ENCODE measurements at regions not wholly inside any gene's neighbourhood (a gene's known extent, or its start where the extent isn't known, plus 50 kb on each side); places are given as distances from the start of the nearest gene placed in this dataset.
"Not testable (repeated sequence)": the region's sequence is repeated elsewhere in the genome, so short reads cannot be mapped to it uniquely, and the experiment has no call there.

- H3K4me3 ChIP-seq (ENCODE audit: low read depth in 1 of 2, low read length in 2 of 2), result no peak overlapping the region
- H3K27me3 ChIP-seq (ENCODE audit: control insufficient read depth in 1 of 2, insufficient read depth in 2 of 2, low read length in 2 of 2), result no peaks in the 10 kb centered on the region
- H3K27ac ChIP-seq (ENCODE audit: low read depth, low read length), result no peak overlapping the region
- H3K9me3 ChIP-seq (ENCODE audit: control insufficient read depth in 1 of 2, low read length in 2 of 2), result no peaks in the 10 kb centered on the region
- H3K36me3 ChIP-seq (ENCODE audit: control insufficient read depth in 1 of 2, insufficient read depth in 2 of 2, low read length in 2 of 2), result no peaks in the 10 kb centered on the region
- H3K4me1 ChIP-seq (ENCODE audit: control insufficient read depth in 1 of 2, insufficient read depth in 2 of 2, low read length in 2 of 2), result no peaks in the 10 kb centered on the region
- no peak overlapping the region for H3K9ac ChIP-seq (ENCODE audit: low read depth in 1 of 2, low read length in 2 of 2)
These were observed 170.8 kb downstream of the PMAIP1 start for GRCh38 chr18:60070631-60071030.

GRCh38 chr18:60069145-60069544 is 169.3 kb downstream of the PMAIP1 start:
- no peak overlapping the region for H3K9ac ChIP-seq (ENCODE audit: low read depth in 1 of 2, low read length in 2 of 2)
- H3K4me3 ChIP-seq (ENCODE audit: low read depth in 1 of 2, low read length in 2 of 2), result no peak overlapping the region
- no peaks in the 10 kb centered on the region for H3K9me3 ChIP-seq (ENCODE audit: control insufficient read depth in 1 of 2, low read length in 2 of 2)
- no peaks in the 10 kb centered on the region for H3K27me3 ChIP-seq (ENCODE audit: control insufficient read depth in 1 of 2, insufficient read depth in 2 of 2, low read length in 2 of 2)
- H3K27ac ChIP-seq (ENCODE audit: low read depth, low read length), result no peak overlapping the region
- H3K4me1 ChIP-seq (ENCODE audit: control insufficient read depth in 1 of 2, insufficient read depth in 2 of 2, low read length in 2 of 2), result no peaks in the 10 kb centered on the region
- no peaks in the 10 kb centered on the region for H3K36me3 ChIP-seq (ENCODE audit: control insufficient read depth in 1 of 2, insufficient read depth in 2 of 2, low read length in 2 of 2)

- no peak overlapping the region for H3K27ac ChIP-seq (ENCODE audit: low read depth, low read length)
- no peak overlapping the region for H3K4me3 ChIP-seq (ENCODE audit: low read depth in 1 of 2, low read length in 2 of 2)
- no peak overlapping the region for H3K9ac ChIP-seq (ENCODE audit: low read depth in 1 of 2, low read length in 2 of 2)
- no peaks in the 10 kb centered on the region for H3K27me3 ChIP-seq (ENCODE audit: control insufficient read depth in 1 of 2, insufficient read depth in 2 of 2, low read length in 2 of 2)
- H3K36me3 ChIP-seq (ENCODE audit: control insufficient read depth in 1 of 2, insufficient read depth in 2 of 2, low read length in 2 of 2), result no peaks in the 10 kb centered on the region
- H3K9me3 ChIP-seq (ENCODE audit: control insufficient read depth in 1 of 2, low read length in 2 of 2), result no peaks in the 10 kb centered on the region
- no peaks in the 10 kb centered on the region for H3K4me1 ChIP-seq (ENCODE audit: control insufficient read depth in 1 of 2, insufficient read depth in 2 of 2, low read length in 2 of 2)
These were observed 167.8 kb downstream of the PMAIP1 start for GRCh38 chr18:60067426-60068210.

DNA sequence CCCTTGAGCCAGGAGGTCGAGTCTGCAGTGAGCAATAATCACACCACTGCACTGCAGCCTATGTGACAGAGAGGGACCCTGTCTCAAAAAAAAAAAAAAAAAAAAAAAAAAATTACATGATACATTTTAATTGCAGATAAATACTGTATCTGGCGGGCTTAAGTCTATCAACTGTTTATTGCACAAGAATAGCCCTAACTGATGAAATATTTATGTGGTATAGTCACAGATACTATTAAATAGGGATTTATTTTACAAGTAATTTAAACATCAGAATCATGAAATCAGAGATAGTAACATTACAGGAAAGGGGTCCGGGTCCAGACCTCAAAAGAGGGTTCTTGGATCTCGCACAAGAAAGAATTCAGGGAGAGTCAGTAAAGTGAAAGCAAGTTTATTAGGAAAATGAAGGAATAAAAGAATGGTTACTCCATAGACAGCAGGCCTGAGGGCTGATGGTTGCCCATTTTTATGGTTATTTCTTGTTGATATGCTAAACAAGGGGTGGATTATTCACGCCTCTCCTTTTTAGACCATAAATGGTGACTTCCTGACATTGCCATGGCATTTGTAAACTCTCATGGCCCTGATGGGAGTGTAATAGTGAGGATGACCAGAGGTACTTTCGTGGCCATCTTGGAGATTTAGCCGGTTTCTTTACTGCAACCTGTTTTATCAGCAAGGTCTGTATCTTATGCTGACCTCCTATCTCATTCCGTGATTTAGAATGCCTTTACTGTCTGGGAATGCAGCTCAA is 166.6 kb downstream of the PMAIP1 start:
- no peaks in the 10 kb centered on the region for H3K4me1 ChIP-seq (ENCODE audit: control insufficient read depth in 1 of 2, insufficient read depth in 2 of 2, low read length in 2 of 2)
- H3K27me3 ChIP-seq (ENCODE audit: control insufficient read depth in 1 of 2, insufficient read depth in 2 of 2, low read length in 2 of 2), result no peaks in the 10 kb centered on the region
- no peaks in the 10 kb centered on the region for H3K9me3 ChIP-seq (ENCODE audit: control insufficient read depth in 1 of 2, low read length in 2 of 2)
- no peak overlapping the region for H3K4me3 ChIP-seq (ENCODE audit: low read depth in 1 of 2, low read length in 2 of 2)
- H3K27ac ChIP-seq (ENCODE audit: low read depth, low read length), result no peak overlapping the region
- no peaks in the 10 kb centered on the region for H3K36me3 ChIP-seq (ENCODE audit: control insufficient read depth in 1 of 2, insufficient read depth in 2 of 2, low read length in 2 of 2)
- H3K9ac ChIP-seq (ENCODE audit: low read depth in 1 of 2, low read length in 2 of 2), result no peak overlapping the region

GRCh38 chr18:60064271-60064670 is 164.5 kb downstream of the PMAIP1 start:
- Histone ChIP-seq H3K4me1 (ENCODE audit: control insufficient read depth in 1 of 2, insufficient read depth in 2 of 2, low read length in 2 of 2) (no peaks in the 10 kb centered on the region), H3K36me3 (ENCODE audit: control insufficient read depth in 1 of 2, insufficient read depth in 2 of 2, low read length in 2 of 2) (no peaks in the 10 kb centered on the region), H3K4me3 (ENCODE audit: low read depth in 1 of 2, low read length in 2 of 2) (no peak overlapping the region), H3K9ac (ENCODE audit: low read depth in 1 of 2, low read length in 2 of 2) (no peak overlapping the region), H3K27me3 (ENCODE audit: control insufficient read depth in 1 of 2, insufficient read depth in 2 of 2, low read length in 2 of 2) (no peaks in the 10 kb centered on the region), H3K9me3 (ENCODE audit: control insufficient read depth in 1 of 2, low read length in 2 of 2) (no peaks in the 10 kb centered on the region), H3K27ac (ENCODE audit: low read depth, low read length) (no peak overlapping the region)

- not testable (repeated sequence) for H3K9ac ChIP-seq (ENCODE audit: low read depth in 1 of 2, low read length in 2 of 2); H3K36me3 ChIP-seq (ENCODE audit: control insufficient read depth in 1 of 2, insufficient read depth in 2 of 2, low read length in 2 of 2); H3K27me3 ChIP-seq (ENCODE audit: control insufficient read depth in 1 of 2, insufficient read depth in 2 of 2, low read length in 2 of 2); H3K9me3 ChIP-seq (ENCODE audit: control insufficient read depth in 1 of 2, low read length in 2 of 2); H3K27ac ChIP-seq (ENCODE audit: low read depth, low read length); H3K4me1 ChIP-seq (ENCODE audit: control insufficient read depth in 1 of 2, insufficient read depth in 2 of 2, low read length in 2 of 2); H3K4me3 ChIP-seq (ENCODE audit: low read depth in 1 of 2, low read length in 2 of 2)
These were observed 163.0 kb downstream of the PMAIP1 start for GRCh38 chr18:60062831-60063230.

- no peaks in the 10 kb centered on the region for H3K9me3 ChIP-seq (ENCODE audit: control insufficient read depth in 1 of 2, low read length in 2 of 2)
- H3K4me3 ChIP-seq (ENCODE audit: low read depth in 1 of 2, low read length in 2 of 2), result no peak overlapping the region
- H3K9ac ChIP-seq (ENCODE audit: low read depth in 1 of 2, low read length in 2 of 2), result no peak overlapping the region
- H3K4me1 ChIP-seq (ENCODE audit: control insufficient read depth in 1 of 2, insufficient read depth in 2 of 2, low read length in 2 of 2), result no peaks in the 10 kb centered on the region
- H3K36me3 ChIP-seq (ENCODE audit: control insufficient read depth in 1 of 2, insufficient read depth in 2 of 2, low read length in 2 of 2), result no peaks in the 10 kb centered on the region
- no peaks in the 10 kb centered on the region for H3K27me3 ChIP-seq (ENCODE audit: control insufficient read depth in 1 of 2, insufficient read depth in 2 of 2, low read length in 2 of 2)
- H3K27ac ChIP-seq (ENCODE audit: low read depth, low read length), result no peak overlapping the region
These were observed 162.6 kb downstream of the PMAIP1 start for GRCh38 chr18:60062396-60062795.

GRCh38 chr18:60060578-60060977 is 160.8 kb downstream of the PMAIP1 start:
- Histone ChIP-seq H3K4me3 (ENCODE audit: low read depth in 1 of 2, low read length in 2 of 2) (no peak overlapping the region), H3K4me1 (ENCODE audit: control insufficient read depth in 1 of 2, insufficient read depth in 2 of 2, low read length in 2 of 2) (no peaks in the 10 kb centered on the region), H3K36me3 (ENCODE audit: control insufficient read depth in 1 of 2, insufficient read depth in 2 of 2, low read length in 2 of 2) (no peaks in the 10 kb centered on the region), H3K27me3 (ENCODE audit: control insufficient read depth in 1 of 2, insufficient read depth in 2 of 2, low read length in 2 of 2) (no peaks in the 10 kb centered on the region), H3K9ac (ENCODE audit: low read depth in 1 of 2, low read length in 2 of 2) (no peak overlapping the region), H3K27ac (ENCODE audit: low read depth, low read length) (no peak overlapping the region), H3K9me3 (ENCODE audit: control insufficient read depth in 1 of 2, low read length in 2 of 2) (no peaks in the 10 kb centered on the region)

DNA sequence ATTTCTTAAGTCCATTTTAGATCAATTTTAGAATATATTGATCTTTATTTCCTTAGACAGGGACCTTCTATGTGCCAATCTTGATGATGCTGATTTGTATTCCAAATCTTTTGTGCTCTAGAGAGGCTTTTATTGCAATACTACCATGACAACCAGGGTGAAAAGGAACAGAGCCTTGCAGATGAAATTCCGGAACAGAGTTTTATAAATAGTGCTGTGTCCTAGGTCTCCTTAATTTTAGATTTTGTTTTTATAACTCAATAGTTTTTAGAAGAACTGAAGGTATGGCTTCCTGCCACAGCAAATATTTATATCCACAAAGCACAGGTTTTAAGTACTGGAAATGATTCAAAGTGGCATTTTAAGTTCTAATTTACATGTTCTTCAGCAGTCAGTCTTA is 160.2 kb downstream of the PMAIP1 start:
- Histone ChIP-seq H3K36me3 (ENCODE audit: control insufficient read depth in 1 of 2, insufficient read depth in 2 of 2, low read length in 2 of 2) (no peaks in the 10 kb centered on the region), H3K27ac (ENCODE audit: low read depth, low read length) (no peak overlapping the region), H3K27me3 (ENCODE audit: control insufficient read depth in 1 of 2, insufficient read depth in 2 of 2, low read length in 2 of 2) (no peaks in the 10 kb centered on the region)

DNA sequence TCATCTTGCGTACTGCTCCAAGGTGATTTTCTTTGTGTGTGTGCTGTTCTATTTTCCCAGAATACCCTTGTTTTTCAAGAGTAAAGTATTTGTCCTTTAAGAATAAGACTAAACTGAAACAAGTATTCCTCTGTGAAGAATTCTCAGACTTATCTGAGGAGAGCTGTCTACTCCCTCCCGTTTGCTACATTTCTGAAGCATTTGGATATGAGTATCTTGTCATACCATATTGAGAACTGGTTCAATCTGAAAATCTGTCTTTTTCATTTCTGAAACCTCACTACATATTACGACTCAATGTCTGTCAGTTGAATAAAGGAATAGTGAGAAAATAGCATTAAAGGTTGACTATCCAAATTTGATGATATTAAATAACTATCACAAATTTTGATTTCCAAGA is 159.4 kb downstream of the PMAIP1 start:
- Histone ChIP-seq H3K4me3 (ENCODE audit: low read depth in 1 of 2, low read length in 2 of 2) (no peak overlapping the region), H3K27ac (ENCODE audit: low read depth, low read length) (no peak overlapping the region), H3K9me3 (ENCODE audit: control insufficient read depth in 1 of 2, low read length in 2 of 2) (no peaks in the 10 kb centered on the region), H3K9ac (ENCODE audit: low read depth in 1 of 2, low read length in 2 of 2) (no peak overlapping the region), H3K4me1 (ENCODE audit: control insufficient read depth in 1 of 2, insufficient read depth in 2 of 2, low read length in 2 of 2) (no peaks in the 10 kb centered on the region), H3K27me3 (ENCODE audit: control insufficient read depth in 1 of 2, insufficient read depth in 2 of 2, low read length in 2 of 2) (no peaks in the 10 kb centered on the region), H3K36me3 (ENCODE audit: control insufficient read depth in 1 of 2, insufficient read depth in 2 of 2, low read length in 2 of 2) (no peaks in the 10 kb centered on the region)

More for the DNA sequence above, 160.2 kb downstream of the PMAIP1 start:
- Histone ChIP-seq H3K4me3 (ENCODE audit: low read depth in 1 of 2, low read length in 2 of 2) (no peak overlapping the region), H3K4me1 (ENCODE audit: control insufficient read depth in 1 of 2, insufficient read depth in 2 of 2, low read length in 2 of 2) (no peaks in the 10 kb centered on the region), H3K9me3 (ENCODE audit: control insufficient read depth in 1 of 2, low read length in 2 of 2) (no peaks in the 10 kb centered on the region), H3K9ac (ENCODE audit: low read depth in 1 of 2, low read length in 2 of 2) (no peak overlapping the region)

Measured in duodenal mucosa (tissue), 2 donors.